Peyer's patch (tissue), 4 donors: ENCODE measurements at regions not wholly inside any gene's neighbourhood (a gene's known extent, or its start where the extent isn't known, plus 50 kb on each side); places are given as distances from the start of the nearest gene placed in this dataset.

Experiments
- DNase-seq, 3 donors: peaks; one replicate each; pipeline ENCODE4 v3.0.0-alpha.2; 2017 to 2019
- H3K27ac ChIP-seq, 4 donors: fragments of 200-600 bp; sonication (generic); one replicate each; pipeline ENCODE4 v1.5.1; 2016 to 2019
- H3K27me3 ChIP-seq, 2 donors: fragments of 200-600 bp; sonication (generic); one replicate each; pipeline ENCODE4 v1.5.1; 2019
- H3K36me3 ChIP-seq, 3 donors: fragments of 200-600 bp; sonication (generic); one replicate each; pipeline ENCODE4 v1.5.1; 2016 to 2019
- H3K4me1 ChIP-seq, 4 donors: fragments of 200-600 bp; sonication (generic); one replicate each; pipeline ENCODE4 v1.5.1; 2016 to 2019
- H3K4me3 ChIP-seq, 4 donors: fragments of 200-600 bp; sonication (generic); 1 replicate in 3 of 4; 2 replicates in 1 of 4; pipeline ENCODE4 v1.5.1; 2016 to 2019; ENCODE audit warnings: mild to moderate bottlenecking in 1 of 4
- H3K9me3 ChIP-seq, 4 donors: fragments of 200-600 bp; sonication (generic); one replicate each; pipeline ENCODE4 v1.5.1; 2016 to 2019; ENCODE audit warnings: mild to moderate bottlenecking in 1 of 4
- CTCF ChIP-seq, 6 experiments: fragments of 450-650 bp in 4 of 6; fragments of 200-600 bp in 2 of 6; sonication (generic) in 1 of 6; IDR thresholded peaks; one replicate each; pipeline ENCODE4 v1.5.1; 2017 to 2019; ENCODE audit warnings: antibody characterized with exemption in 6 of 6, mild to moderate bottlenecking in 3 of 6, moderate library complexity in 1 of 6
- POLR2A ChIP-seq, 2 donors: fragments of 450-650 bp; IDR thresholded peaks; one replicate each; pipeline ENCODE4 v1.5.1; 2017; ENCODE audit warnings: antibody characterized with exemption in 2 of 2, mild to moderate bottlenecking in 2 of 2, moderate library complexity in 2 of 2

GRCh38 chr22:22996511-22997261, 73.6 kb upstream of the GNAZ start:
- no peak for TF ChIP-seq POLR2A (IDR thresholded peaks at IDR 0.05)
- no peak for TF ChIP-seq CTCF (IDR thresholded peaks at IDR 0.05)
- H3K4me1 ChIP-seq, result no peaks in the 10 kb centered on the region
- no peak overlapping the region for H3K27ac ChIP-seq
- no peaks in the 10 kb centered on the region for H3K36me3 ChIP-seq
- peaks cover 0 to 8% (median 2%) of the 10 kb centered on the region in 4 donors for H3K9me3 ChIP-seq
- no peak overlapping the region for H3K4me3 ChIP-seq
- no peaks in the 10 kb centered on the region for H3K27me3 ChIP-seq
- DNase-seq, result no peak

DNA sequence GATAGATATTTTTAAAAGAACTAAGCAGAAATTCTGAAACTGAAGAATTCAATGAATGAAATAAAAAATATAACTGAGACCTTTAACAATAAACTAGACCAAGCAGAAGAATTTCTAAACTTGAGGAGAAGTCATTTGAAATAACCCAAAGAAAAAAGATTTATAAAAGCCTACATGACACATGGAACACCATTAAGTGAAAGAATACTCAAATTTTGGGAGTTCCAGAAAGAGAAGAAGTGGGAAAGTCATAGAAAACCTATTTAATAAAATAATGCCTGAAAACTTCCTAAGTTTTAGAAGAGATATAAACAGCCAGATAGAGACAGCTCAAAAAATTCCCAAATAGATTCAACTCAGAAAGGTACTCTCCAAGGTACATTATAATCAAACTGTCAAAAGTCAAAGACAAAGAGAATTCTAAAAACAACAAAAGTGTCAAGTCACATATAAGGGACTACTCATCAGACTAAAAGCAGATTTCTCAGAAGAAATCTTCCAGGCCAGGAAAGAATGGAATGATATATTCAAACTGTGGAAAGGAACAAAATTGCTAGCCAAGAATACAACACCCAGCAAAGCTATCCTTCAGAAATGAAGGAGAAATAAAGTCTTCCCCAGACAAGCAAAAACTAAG, 72.9 kb upstream of the GNAZ start:
- H3K9me3 ChIP-seq, result peaks cover 0 to 8% (median 2%) of the 10 kb centered on the region in 4 donors
- H3K27ac ChIP-seq, result no peak overlapping the region
- no peak overlapping the region for H3K4me3 ChIP-seq
- H3K27me3 ChIP-seq, result no peaks in the 10 kb centered on the region
- H3K4me1 ChIP-seq, result no peaks in the 10 kb centered on the region
- DNase-seq, result no peak
- H3K36me3 ChIP-seq, result no peaks in the 10 kb centered on the region
- TF ChIP-seq CTCF (IDR thresholded peaks at IDR 0.05) (no peak), POLR2A (IDR thresholded peaks at IDR 0.05) (no peak)

DNA sequence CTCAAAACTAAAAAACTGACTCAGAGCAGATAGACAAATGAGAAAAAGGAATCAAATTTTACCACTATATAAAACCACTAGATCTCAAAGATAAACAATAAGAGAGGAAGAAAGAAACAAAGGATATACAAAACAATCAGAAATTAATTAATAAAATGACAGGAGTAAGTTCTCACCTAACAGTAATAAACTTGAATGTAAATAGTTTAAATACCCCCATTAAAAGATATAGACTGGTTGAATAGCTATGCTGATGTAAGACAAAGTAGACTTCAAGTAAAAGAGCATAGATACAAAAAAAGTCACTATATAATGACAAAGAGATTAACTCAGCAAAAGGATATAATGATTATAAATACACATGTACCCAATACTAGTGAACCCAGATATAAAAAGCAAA, 72.3 kb upstream of the GNAZ start:
- H3K36me3 ChIP-seq, result no peaks in the 10 kb centered on the region

DNA sequence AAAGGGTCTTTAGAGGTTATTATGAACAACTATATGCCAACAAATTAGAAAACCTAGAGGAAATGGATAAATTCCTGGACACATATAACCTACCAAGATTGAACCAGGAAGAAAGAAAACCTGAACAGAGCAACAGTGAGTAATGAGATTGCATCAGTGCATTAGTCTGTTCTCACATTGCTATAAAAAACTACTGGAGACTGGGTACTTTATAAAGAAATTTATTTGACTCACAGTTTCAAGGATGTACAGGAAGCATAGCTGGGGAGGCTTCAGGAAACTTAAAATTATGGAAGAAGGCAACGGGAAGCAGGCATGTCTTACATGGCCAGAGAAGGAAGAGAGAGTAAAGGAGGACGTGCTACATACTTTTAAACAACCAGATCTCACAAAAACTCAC, 70.8 kb upstream of the GNAZ start:
- no peaks in the 10 kb centered on the region for H3K27me3 ChIP-seq
- no peaks in the 10 kb centered on the region for H3K36me3 ChIP-seq
- no peaks in the 10 kb centered on the region for H3K4me1 ChIP-seq
- H3K27ac ChIP-seq, result no peak overlapping the region
- H3K9me3 ChIP-seq, result peaks cover 0 to 8% (median 2%) of the 10 kb centered on the region in 4 donors
- no peak overlapping the region for H3K4me3 ChIP-seq
- no peak for DNase-seq
- TF ChIP-seq POLR2A (IDR thresholded peaks at IDR 0.05), result no peak
- no peak for TF ChIP-seq CTCF (IDR thresholded peaks at IDR 0.05)

More for the DNA sequence above, 72.3 kb upstream of the GNAZ start:
- DNase-seq, result no peak
- peaks cover 0 to 8% (median 2%) of the 10 kb centered on the region in 4 donors for H3K9me3 ChIP-seq
- no peak overlapping the region for H3K4me3 ChIP-seq
- no peaks in the 10 kb centered on the region for H3K4me1 ChIP-seq
- TF ChIP-seq POLR2A (IDR thresholded peaks at IDR 0.05) (no peak), CTCF (IDR thresholded peaks at IDR 0.05) (no peak)
- no peak overlapping the region for H3K27ac ChIP-seq
- H3K27me3 ChIP-seq, result no peaks in the 10 kb centered on the region

- Histone ChIP-seq H3K27ac (no peak overlapping the region), H3K36me3 (no peaks in the 10 kb centered on the region)
- no peak for TF ChIP-seq POLR2A (IDR thresholded peaks at IDR 0.05)
- no peak for TF ChIP-seq CTCF (IDR thresholded peaks at IDR 0.05)
Observed at GRCh38 chr22:23000657-23001347, 69.5 kb upstream of the GNAZ start.

More at GRCh38 chr22:23000657-23001347, 69.5 kb upstream of the GNAZ start:
- H3K9me3 ChIP-seq, result peaks cover 0 to 8% (median 2%) of the 10 kb centered on the region in 4 donors
- no peaks in the 10 kb centered on the region for H3K27me3 ChIP-seq
- H3K4me3 ChIP-seq, result no peak overlapping the region
- H3K4me1 ChIP-seq, result no peaks in the 10 kb centered on the region
- DNase-seq, result no peak
